TTC549 (cell line): ENCODE measurements at regions not wholly inside any gene's neighbourhood (a gene's known extent, or its start where the extent isn't known, plus 50 kb on each side); places are given as distances from the start of the nearest gene placed in this dataset.
"Not testable (repeated sequence)": the region's sequence is repeated elsewhere in the genome, so short reads cannot be mapped to it uniquely, and the experiment has no call there.

Source experiments
- FAIRE-seq: peaks from 2 replicates; lab custom pipeline; 2012; peaks lifted over from hg19 to GRCh38; lab: Jason Lieb, UNC

DNA sequence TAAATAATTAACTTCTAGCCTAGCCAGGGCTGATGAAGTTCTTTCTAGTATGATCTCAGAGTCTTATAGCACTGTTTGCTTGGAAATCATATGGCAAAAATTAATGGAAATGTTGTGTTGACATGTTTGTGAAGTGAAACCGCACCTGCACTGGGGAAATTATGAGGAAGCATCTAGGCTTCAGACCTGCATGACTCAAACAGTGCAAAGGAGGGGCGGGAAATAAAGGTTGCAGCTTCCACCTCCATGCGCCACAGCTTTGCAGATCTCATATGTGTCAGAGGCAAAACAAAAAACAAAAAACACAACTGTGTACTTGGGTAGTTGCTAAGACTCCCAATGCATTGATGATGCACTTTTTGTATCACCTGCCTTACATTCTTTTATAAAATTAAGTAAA is 1080.6 kb downstream of the PLA2G4A start:
- no peak for FAIRE-seq

DNA sequence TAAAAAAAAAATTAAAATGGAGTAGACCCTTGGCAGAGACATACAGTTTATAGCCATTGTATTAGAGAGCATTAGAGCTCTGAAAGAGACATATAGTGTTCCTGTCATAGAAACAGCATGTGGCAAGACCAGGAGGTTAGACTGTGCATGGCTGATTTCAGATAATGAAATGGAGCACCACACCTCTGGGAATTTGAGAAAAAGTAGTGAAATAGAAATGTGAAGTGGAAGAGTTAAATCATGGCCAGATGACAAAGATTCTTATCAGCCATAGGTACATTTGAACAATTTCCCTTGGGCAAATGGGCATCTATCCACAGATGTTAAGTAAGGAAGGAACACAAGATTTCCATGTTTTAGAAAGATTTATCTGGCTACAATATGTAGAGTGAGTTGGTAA is 1083.1 kb downstream of the PLA2G4A start:
- no peak for FAIRE-seq

DNA sequence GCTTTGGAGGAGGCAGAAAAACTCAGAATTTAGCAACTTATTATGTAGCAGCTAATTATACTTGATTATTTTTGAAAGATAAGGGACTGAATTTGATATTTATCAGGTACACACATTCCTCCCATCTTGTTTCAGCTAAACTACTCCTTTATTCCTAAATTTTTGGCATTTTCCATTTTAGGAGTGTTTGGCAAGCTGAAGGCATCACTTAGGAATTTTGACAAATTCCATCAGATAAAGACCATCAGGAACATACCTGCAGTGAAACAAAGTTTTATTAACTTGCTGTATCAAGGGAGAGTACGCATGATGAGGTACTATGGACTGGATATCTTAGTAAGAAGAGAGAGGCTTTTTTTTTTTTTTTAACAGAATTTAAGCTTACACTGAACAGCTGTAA is 1092.2 kb downstream of the PLA2G4A start:
- no peak for FAIRE-seq

DNA sequence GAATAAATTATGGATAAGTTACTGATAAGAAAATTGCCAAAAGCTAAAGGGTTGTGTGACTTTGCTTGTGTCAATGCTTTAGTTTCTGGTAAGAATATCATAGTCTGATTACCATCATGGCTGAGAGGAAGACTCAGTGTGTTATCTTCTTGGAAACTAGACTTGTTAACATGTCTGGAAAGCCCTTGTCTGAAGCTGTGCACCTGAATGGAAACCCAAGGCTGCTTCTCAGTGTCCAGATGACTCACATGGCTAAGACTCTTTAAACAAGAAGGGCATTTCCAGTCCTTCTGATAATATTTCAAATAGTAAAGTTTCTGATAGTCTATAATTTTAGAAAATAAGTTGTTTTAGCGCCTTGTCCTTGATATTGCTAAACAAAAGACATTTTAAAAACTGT is 1092.7 kb downstream of the PLA2G4A start:
- no peak for FAIRE-seq

DNA sequence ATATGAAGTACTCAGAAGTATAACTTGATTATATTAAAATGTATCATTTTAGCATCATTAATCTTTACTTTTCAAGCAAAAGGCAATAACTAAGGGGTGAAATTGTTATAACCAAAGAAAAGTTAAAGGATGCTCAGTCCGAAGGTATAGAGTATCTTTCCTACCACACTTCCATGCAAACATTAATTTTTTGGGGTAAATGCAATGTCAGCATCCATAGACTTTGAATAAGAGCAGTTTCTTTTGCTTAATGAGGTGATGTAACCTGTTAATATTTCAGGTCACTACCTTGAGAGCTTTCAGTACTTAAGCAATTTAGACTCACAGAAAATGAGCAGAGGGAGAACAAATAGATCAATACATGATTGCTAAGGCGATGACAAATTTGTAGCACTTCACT is 1093.5 kb downstream of the PLA2G4A start:
- no peak for FAIRE-seq

DNA sequence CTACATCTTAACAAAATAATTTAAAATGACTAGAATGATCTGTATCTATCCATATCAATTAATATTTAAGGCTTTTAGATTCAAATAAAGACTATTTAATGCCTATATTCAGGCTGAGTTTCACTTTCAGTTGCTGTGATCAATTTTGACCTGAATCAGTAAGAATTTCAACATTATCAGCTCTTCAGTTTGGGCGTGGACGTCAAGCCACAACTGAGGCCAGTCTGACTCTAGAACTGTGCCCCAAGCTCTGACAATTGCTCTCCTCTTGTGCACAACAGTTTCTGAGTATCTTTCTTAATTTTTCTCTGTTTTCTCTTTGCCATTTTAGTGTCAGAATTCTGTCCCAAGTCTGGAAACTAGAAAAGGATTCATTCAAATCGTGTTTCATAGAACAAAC is 1095.5 kb downstream of the PLA2G4A start:
- FAIRE-seq = no peak

DNA sequence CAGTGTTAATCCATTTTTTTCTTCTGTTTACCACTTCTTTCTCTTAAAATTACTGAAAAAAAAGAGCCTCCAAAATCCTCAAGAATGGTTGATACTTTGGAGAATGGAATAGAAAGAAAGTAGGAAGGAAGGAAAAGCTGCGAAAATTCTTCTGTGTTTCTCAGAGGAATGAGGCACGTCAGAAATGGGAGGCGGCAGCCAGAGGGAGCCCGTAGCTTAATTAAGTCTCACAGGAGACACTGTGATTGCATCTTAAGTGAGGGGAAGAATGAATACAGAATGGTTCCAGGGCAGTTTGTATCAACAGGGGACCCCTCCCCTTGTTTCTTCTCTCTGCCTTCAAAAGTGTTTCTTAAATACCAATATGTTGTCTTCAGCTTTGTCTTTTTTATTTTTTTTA is 1099.5 kb downstream of the PLA2G4A start:
- FAIRE-seq = peak; percentile 38

DNA sequence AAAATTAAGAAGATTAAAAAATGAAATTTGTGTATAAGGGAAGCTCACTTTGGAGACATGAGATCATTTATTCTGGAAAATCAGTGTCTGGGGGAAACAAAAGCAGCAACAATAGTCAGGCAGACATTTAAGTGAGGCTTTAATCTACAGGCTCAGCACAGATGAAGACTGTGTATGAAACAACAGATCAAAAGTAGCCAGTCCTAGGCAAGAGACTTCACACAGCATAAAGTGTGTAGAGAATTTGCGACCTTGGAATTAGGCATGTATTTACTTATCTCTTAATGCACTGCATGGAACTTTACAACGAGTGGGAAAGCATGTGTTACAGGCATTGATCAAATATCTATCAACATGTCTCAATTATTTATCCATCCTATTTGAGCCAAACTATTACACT is 1099.9 kb downstream of the PLA2G4A start:
- FAIRE-seq = no peak

DNA sequence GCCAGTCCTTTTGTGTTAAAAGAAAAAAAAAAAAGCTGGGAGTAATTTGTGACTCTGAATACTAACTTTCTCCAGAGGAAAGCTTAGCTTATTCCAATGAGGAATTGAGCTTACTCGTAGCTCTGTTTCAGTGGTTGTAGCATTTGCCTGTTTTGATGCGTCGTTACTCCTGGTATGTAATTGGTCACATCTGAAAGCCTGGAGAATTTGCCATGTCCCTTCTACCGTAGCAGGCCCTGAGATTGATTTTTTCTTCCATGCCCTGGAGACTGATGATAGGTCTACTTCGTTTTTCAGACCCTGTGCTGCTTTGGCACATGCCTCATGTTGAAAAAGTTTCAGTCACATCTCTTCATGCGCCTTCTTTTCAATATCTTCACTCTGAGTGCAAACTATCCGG is 1103.0 kb downstream of the PLA2G4A start:
- FAIRE-seq = no peak

DNA sequence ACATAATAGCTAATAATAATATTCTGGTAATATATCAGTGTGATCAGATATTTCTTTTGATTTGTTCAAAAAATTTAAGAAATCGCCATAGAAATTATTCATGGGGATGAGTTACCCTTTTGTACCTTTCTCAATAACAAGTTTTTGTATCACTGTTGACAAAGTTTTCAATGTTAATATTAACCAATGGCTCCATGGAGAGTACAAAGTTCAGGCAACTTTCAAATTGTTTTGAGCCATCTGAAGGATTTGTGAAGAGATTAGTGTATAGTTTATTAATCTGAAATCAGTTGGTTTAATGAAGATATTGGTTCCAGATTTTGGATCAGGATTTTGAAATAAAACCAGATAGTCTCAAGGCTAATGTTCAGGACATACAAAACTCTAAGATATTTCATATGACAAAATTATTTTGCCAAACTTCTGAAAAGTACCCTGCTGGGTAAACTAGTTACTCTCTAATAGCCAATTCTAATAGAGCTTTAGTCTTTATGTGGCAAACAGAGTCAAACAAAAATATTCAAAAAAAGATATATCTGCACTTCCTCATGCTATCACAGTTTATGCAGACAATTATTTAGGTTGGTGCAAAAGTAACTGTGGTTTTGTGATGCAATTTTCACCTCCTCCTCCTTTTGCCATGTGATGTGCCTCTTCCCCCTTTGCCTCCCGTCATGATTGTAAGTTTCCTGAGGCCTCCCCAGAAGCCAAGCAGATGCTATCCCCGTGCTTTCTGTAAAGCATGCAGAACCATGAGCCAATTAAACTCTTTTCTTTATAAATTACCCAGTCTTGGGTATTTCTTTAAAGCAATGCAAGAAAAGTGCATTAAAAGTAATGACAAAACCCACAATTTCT is 1105.0 kb downstream of the PLA2G4A start:
- no peak for FAIRE-seq

DNA sequence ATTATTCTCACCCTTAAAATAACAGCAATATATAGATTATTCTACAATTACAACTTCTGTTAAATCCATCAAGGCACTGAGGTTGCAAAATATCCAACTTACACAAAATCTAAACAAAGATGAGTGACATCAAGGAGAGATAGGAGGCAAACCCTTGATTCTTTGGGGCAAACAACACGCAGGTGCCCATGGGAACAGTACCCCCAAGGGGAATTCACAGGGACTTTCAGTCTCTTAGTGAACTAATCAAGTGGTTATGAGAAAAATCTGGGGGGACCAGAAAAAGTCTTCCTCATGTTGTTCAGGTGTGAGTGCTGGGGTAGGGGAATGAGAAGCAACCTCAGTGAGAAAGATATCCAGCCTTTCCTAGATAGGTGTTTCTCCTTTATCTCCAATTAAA is 1107.9 kb downstream of the PLA2G4A start:
- FAIRE-seq = no peak

DNA sequence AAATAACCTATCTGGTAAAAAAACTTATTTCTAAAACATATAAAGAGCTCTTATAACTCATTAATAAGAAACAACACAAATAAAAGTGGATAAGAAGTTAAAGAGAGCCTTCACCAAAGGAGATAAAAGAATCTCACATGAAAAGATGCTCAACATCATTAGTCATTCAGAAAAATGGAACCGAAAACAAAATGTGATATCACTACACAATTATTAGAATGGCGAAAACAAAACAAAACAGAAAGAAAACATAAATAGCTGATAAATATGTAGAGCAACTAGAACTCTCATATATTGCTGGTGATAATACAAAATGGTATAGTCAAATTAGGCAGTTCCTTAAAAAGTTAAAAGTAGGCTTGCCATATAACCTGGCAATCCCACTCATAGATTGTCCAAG is 1109.3 kb downstream of the PLA2G4A start:
- FAIRE-seq = no peak

DNA sequence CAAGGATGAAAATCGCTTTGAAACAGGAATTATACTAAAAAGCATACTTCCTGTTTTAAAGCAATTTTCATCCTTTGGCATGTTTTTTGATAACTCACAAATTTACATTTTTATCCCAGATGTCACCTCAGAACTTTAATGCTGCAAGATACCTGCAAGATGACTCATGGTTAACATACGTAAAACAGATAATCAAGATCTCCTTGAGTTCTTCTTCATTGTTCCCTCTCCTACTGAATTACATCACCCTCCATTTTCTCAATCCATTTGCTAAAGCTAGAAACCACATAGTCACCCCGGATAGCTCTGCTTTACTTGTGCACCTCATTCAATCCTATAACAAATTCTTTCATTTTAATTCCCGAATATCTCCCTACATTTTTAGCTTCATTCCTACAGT is 1114.2 kb downstream of the PLA2G4A start:
- FAIRE-seq = no peak

DNA sequence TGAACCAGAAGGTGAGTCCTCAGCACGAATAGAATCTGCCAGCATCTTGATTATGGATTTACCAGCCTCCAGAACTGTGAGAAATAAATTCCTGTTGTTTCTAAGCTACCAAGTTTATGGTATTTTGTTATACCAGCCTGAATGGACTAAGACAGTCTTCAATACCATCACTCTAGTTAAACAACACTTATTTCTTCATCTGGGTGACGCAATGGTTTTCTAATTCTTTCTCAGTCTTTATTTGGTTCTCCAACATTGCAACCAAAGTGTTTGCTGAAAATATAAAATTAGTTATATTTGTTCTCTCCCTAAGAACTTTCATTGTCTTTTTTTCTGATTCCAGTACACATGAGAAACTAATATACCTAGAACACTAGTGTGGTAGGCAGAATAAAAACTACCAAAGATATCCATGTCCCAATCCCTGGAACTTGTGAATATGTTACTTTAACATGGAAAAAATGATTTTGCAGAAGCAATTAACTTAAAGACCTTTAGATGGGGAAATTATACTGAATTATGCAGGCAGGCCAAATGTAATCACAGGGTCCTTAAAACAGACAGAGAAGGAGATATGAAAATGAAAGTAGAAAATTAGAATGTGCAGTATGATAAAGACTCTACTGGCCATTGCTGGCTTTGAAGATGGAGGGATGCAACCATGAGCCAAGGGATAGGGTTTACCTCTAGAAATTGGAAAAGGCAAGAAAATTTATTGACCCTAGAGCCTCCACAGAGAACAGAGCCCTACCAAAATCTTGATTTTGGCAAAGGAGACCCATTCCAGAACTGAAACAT is 1115.1 kb downstream of the PLA2G4A start:
- FAIRE-seq = no peak

DNA sequence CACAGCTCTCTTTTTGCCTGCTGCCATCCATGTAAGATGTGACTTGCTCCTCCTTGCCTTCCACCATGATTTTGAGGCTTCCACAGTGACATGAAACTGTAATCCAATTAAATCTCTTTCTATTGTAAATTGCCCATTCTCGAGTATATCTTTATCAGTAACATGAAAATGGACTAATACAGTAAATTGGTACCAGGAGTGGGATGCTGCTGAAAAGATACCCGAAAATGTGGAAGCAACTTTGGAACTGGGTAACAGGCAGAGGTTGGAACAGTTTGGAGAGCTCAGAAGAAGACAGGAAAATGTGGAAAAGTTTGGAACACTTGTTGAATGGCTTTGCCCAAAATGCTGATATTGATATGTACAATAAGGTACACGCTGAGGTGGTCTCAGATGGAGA is 1117.9 kb downstream of the PLA2G4A start:
- not testable (repeated sequence) for FAIRE-seq

DNA sequence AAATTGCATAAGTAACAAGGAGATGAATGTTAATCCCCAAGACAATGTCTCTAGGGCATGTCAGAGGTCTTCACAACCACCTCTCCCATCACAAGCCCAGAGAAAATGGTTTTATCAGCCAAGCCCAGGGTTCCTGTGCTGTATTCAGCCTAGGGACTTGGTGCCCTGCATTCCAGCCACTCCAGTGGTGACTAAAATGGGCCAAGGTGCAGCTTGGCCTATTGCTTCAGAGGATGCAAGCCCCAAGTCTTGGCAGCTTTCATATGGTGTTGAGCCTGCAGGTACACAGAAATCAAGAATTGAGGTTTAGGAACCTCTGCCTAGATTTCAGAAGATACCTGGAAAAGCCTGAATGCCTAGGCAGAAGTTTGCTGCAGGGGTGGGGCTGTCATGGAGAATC is 1118.6 kb downstream of the PLA2G4A start:
- no peak for FAIRE-seq

DNA sequence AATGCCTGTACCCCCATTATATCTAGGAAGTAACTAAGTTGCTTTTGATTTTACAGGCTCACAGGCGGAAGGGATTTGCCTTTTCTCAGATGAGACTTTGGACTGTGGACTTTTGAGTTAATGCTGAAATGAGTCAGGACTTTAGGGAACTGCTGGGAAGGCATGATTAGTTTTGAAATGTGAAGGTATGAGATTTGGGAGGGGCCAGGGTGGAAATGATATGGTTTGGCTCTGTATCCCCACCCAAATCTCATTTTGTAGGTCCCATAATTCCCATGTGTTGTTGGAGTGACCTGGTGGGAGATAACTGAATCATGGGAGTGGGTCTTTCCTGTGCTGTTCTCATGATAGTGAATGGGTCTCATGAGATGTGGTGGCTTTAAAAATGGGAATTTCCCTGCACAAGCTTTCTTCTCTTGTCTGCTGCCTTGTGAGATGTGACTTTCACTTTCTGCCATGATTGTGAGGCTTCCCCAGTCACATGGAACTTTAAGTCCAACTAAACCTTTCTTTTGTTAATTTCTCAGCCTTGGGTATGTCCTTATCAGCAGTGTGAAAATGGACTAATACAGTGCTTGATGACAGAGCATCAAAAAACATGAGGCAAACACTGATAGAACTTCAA is 1119.5 kb downstream of the PLA2G4A start:
- FAIRE-seq = no peak

DNA sequence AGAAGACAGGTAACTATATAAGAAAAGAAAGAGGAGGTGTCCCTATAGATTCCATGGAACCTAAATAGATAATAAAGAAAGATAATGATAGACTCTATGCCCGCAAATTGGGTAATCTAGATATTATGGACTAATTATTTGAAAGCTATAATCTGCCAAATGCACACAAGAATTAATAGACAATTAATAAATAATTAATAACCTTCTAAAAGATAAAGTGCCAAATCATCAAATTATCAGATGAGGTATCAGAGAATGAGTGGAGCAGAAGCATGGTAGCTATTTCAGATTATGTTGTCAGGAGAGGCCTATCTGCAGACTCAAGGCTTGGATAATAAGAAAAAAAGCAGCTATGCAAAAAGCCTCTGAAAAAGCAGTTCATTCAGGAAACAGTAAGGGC is 1120.8 kb downstream of the PLA2G4A start:
- no peak for FAIRE-seq

DNA sequence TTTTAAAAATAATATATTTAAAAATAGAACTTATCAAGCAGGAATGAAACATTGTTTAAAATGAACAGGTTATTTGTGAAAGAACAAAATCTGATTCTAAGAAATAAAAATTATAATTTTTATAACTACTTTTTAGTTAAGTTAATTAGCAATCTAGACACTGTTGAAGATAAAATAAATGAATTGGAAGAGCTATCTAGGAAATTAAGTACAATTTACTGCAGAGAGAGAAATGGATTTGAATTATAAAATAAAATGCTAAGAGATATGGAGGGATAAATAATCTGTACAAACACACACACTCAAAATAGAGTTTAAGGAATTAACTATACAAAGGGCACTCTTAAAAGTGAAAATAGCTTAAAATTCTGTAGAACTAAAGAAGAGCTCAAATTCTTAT is 1123.1 kb downstream of the PLA2G4A start:
- FAIRE-seq = peak; percentile 97

DNA sequence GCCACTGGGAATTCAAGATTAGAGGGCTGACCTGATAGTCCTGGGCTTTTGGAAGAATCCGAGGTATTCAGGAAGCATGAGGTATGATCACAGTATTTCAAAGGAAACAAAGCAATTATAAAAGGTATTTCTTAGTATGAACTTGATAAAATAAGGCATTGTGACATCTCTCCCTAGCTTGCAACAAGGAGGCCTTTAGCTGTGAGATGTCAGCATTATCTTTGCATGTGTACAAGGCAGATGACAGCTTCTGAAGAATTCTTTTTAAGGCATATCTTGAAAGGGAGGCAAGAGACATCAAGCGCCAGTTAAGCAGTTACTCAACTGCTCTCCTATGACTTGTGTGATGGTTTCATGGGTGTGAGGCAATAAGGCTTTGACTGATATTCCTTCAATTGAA is 1123.7 kb downstream of the PLA2G4A start:
- no peak for FAIRE-seq

DNA sequence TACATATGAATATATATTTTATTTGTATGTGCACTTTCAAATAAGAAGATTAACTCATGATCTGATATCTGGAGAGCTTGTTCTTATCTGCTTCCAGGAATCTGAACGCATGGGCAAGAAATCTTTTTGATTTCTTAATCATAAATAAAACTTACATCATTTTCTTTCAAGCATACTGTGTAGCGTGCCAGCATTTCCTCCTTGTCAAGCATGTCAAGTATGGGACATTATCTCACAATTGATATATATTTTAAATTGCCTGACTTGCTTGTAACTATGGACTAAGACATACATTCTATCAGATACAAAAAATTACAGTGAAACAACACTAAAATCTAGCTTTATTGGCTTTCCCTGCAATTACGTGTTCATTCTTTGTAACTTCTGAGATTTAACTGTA is 1128.2 kb downstream of the PLA2G4A start:
- no peak for FAIRE-seq

DNA sequence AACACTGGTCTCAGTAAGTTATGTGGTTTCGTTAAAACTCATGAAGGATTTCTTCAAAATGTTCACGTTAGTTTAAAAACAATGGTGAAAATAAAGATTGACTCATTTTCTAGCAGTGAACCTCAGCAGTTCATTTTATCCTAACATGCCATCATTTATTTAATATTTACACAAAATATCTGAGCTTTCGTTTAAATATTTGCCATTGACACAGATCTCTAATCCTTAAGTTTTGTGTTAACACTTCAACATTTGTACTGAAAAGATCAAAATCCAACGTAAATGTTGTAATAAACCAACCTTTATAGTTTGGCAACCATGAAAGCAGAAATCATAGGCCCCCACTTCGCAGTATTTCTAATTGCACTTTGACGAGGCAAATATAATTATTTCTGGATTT is 1129.5 kb downstream of the PLA2G4A start:
- no peak for FAIRE-seq

DNA sequence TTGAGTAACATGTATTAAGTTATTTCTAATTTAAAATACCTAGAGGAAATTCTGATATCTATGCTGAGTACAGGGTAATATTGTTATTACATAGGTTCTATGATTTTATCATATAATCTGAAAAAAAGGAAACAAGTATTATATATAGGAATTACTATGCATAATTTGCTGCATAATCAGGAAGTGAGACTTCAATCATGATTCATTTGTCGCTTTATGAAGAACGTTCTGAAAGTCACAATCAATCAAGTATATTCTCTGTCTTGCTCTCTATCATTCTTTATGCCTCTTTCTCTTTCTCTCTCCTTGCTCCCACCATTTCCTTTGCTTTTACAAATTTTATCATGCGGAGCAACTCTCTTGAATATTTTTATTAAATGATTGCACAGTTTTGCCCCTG is 1130.3 kb downstream of the PLA2G4A start:
- no peak for FAIRE-seq
